GM19468 (cell line): ENCODE measurements at regions not wholly inside any gene's neighbourhood (a gene's known extent, or its start where the extent isn't known, plus 50 kb on each side); places are given as distances from the start of the nearest gene placed in this dataset.

Experiments used
- ATAC-seq: cut with Tn5 transposase; IDR thresholded peaks from one replicate; pipeline ENCODE4 v1.9.1; 2021; ENCODE audit warnings: mild to moderate bottlenecking, moderate library complexity, moderate number of reproducible peaks; ENCODE audit not compliant: unreplicated experiment; ENCODE audit errors: extremely low read depth

DNA sequence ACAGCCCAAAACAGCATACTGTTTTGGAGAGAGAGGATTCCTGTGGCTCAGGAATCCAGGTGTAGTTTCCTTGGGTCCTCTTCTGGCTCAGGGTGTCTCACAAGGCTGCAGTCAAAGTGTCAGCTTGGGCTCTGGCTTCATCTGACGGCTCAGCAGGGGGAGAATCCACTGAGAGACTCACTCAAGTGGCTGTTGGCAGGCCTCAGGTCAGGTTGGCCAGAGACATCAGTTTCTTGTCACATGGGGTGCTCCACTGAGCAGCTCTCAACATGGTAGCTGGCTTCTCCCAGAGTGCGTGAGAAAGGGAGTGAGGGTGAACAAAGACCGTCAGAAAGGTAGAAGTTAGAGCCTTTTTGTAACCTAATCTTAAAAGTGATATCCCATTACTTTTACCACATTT, 168.4 kb downstream of the SOCS6 start:
- ATAC-seq: no peak

DNA sequence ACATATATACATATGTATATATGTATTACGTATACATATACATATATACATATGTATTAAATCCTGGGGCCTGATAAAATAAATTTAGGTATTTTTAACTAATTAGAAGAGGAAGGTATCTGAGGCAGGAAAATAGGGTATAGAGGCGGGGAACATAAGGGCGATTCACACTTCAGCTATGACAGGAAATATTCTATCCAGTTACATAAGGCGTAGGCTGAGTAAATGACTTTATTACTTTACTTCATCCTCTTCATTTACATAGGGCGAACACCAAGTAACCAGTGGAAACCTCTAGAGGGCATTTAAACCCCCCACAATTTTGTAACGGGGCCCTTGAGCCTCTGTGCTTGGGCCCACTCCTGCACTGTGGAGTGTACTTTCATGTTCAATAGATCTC, 167.5 kb downstream of the SOCS6 start:
- ATAC-seq: no peak

DNA sequence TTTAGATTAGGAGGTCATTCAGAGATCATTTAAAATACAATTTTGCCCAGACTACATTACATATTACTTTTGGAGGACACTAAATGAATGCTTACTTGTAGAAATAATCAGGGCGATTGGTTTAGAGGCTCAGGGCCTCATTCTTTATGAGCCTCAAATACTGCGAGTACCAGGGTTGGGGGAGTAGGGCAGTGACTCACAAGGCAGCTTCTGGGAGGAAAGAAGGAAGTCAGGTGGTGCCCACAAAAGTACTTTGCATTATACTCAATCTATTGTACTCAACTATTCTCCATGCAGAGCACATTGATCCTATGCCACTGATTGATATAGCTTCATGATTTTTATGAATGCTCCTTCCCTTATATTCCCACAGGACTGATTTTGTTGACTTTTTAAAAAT, 166.9 kb downstream of the SOCS6 start:
- no peak for ATAC-seq

DNA sequence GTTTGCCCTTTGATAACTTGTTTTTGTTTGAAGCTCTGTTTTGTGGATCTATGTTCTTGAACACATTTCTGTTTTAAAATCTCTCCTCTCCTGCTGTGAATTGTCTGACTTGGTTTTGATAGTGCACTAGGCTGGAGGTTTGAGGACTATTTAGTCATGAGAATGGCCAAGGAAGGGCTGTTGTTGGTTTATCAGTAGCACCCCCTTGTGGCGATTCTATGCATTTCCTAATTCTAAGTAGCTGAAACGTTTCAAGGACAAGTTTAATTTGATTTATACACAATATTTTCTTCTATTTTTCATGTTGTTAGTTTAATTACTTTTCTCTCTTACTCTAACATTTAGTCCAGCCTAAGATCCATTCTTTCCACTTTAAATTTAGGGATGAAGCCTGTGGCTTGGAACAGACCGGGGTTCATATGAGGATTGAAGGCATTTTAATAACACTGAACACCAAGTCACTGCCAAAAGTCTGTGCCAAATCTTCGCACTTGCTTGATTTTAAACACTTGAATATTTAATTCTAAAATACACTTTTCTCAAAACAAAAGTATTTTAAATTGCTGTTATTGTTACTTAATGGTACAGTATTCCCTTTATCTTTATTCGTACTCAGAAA, 166.0 kb downstream of the SOCS6 start:
- ATAC-seq: peak; percentile 34

DNA sequence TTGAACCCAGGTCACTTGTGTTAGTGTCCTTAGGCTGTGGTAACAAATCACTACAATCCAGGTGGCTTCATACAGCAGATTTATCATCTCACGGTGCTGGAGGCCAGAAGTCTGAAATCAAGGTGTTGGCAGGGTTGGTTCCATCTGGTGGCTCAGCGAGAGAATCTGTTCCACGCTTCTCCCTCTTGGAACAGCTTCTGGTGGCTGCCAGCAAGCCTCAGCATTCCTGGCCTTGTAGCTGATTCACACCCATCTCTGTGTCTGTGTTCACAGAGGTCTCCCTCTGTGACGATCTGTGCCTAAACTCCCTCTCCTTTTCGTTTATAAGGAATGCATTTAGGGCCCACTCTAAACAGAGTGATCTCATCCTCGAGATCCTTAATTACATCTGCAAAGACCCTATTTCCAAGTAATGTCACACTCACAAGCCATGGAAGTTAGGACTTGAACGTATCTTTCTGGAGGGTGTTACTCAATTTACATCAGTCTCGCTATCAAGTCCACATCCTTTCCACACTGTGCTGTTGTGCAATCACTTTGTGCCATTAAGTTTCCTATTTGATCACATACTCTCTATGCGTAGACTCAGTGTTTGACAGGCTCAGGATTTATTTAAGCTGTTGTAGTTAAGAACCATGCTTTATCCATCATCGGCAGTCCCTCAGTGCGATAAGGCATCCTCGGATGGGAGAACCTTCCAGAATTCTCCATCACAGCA, 164.4 kb downstream of the SOCS6 start:
- no peak for ATAC-seq

DNA sequence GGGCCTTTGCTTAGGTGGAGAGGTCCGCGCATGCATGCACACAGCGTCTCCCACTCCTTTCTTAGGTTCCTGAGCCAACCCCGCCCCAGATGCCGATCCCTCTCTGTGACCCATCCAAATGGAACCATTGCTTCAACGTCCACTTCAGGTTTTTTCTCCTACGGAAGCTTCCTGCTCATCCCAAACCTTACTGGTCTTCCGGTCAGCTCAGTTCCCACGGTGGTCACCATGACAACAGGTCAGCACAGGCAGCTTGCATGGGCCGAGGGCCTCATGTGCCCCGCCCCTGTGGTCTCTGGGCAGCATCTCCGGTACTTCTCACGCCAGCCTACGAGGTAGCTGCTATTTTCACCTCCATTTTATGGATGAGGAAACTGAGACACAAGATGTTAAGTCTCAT, 163.7 kb downstream of the SOCS6 start:
- ATAC-seq: no peak

DNA sequence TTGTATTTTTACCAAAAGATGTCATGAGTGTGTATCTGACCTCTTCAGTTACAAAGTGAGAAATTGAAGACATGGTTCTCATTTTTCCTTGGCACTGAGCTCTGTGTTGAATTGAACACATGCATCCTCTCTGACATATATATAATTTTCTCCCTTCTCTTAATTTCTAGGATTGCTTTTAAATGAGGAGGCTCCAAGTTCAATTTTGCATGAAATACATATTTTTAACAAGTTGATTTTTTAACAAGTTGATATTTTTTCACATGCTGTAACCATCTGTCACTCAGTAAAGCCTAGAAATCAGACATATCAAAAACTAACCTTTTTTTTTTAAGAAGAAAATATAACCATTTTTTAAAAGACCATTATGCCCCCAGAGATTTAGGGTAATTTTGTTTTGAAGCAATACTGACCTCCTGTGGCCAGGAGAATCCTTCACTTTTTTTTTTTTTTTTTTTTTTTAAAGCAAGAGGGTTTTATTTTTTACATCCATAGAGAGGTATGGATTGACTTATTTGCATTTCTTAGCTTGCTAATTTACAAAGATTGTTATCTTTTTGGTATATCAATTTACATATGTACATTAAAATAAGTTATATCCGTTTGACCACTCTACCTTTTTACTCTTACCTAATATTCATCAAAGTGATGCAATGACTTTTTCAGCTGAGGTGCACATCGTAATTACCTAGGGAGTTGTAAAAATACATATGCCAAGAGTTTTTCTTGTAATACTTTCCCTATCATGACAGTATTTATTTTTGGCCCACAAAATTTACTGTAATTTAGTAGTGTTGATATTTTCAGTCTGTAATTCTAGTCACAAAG, 161.8 kb downstream of the SOCS6 start:
- no peak for ATAC-seq

DNA sequence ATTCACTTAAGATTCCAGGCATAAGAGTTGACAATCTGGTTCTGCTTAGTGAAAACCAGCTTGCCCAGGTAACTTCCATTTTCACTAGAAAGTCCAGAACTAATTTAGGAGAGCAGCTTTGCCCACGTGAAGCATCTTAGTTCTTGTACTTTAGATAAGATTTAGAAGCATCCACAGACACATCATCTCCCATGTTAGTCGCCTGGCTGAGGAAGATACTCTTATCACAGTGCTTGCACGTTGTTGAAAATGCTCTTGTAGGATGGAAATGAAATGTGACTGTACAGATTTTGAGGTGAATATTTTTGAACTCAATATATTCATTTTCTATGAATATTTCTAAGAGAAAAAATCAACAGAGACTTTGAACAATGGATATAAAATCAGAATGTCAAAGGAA, 159.7 kb downstream of the SOCS6 start:
- no peak for ATAC-seq

DNA sequence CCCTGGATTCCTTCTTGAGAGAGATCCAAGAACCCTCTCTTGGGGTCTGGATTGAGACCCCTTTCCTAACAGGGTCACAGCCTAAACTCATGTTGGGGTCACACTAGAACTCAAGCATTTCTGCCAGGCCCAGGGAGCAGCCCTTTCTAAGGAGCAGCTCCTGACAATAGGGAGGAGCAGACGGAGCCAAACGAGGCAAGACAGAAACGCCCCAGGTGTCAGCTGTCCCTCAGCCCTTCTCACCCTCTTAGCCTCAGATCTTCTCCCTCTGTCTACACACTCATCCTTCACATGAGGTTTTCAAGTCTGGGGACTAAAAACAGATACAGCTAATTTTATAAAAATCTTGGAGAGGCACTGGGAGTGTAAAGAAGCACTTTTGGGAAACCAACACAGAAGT, 157.2 kb downstream of the SOCS6 start:
- no peak for ATAC-seq

DNA sequence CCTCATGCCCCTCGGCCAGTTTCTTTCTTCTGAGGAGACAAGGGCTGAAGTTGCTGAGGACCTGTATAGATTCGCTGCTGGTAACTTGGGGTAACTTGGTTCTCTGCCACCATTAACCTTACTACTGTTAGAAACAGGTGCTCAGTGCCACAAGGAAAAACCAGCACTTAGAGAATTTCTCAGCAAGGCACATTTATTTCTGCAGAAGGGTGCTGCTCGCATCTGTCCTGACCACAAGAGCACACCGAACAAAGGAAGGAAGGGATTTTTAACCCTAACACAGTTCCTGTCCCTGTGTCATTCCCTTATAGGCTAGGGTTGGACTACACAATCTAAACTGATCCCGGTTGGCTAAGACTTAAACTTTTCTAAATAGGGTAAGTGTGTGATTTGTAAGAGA, 154.1 kb downstream of the SOCS6 start:
- ATAC-seq: no peak

DNA sequence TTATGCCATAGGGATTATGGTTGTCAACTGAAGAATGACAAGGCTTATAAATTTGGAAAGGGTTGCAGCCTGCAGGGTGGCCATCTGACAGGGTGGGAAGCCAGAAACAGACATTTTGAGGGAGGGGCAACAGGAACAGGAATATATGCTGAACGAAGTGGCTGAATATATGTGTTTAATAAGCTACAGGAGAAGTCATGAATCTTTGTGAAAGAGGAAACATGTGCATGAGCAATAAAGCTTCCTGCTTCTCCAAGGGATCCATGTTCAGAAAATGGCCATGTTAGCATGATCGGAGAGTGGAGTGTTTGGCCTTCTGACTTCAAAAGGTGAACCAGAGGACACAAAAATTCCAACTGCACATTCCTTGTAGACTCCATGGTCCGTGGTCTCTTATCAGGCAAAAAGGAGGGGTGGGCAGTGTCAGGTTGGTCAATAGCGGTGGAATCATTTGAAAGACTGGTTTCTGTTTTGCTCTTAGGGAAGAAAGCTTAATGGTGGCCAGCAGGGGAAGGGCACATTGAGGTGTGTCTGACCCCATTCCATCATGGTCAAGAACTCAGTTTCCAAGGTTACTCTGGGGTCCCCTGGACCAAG, 144.1 kb downstream of the SOCS6 start:
- no peak for ATAC-seq

DNA sequence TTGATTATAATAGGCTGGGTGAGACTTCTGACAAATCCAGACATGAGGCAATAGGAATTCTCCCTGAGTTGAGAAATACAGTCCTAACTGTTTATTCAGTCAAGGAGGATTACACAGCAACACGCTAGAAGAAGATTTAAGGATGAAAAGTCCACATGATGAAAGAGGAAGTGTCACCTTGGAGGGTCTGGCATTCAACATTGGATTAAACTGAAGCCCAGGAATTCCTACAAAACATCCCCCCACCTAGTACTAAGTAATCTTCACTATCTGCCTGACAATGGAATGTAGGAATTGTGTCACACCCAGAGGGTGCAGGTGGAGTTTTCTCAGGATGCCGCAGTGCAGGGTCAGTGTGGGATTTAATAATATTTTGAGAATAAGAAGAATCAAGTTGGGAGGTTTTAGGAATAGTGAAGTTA, 142.4 kb downstream of the SOCS6 start:
- ATAC-seq: no peak

DNA sequence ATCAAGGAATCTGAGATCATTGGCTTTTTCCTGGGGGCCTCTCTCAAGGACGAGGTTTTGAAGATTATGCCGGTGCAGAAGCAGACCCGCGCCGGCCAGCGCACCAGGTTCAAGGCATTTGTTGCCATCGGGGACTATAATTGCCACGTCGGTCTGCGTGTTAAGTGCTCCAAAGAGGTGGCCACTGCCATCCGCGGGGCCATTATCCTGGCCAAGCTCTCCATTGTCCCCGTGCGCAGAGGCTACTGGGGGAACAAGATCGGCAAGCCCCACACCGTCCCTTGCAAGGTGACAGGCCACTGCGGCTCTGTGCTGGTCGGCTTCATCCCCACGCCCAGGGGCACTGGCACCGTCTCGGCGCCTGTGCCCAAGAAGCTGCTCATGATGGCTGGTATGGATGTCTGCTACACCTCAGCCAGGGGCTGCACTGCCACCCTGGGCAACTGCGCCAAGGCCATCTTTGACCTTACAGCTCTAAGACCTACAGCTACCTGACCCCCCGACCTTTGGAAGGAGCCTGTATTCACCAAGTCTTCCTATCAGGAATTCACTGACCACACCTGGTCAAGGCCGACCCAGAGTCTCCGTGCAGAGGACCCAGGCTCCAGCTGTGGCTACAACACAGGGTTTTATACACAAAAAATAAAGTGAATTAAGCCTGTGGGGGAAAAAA, 141.8 kb downstream of the SOCS6 start:
- no peak for ATAC-seq

DNA sequence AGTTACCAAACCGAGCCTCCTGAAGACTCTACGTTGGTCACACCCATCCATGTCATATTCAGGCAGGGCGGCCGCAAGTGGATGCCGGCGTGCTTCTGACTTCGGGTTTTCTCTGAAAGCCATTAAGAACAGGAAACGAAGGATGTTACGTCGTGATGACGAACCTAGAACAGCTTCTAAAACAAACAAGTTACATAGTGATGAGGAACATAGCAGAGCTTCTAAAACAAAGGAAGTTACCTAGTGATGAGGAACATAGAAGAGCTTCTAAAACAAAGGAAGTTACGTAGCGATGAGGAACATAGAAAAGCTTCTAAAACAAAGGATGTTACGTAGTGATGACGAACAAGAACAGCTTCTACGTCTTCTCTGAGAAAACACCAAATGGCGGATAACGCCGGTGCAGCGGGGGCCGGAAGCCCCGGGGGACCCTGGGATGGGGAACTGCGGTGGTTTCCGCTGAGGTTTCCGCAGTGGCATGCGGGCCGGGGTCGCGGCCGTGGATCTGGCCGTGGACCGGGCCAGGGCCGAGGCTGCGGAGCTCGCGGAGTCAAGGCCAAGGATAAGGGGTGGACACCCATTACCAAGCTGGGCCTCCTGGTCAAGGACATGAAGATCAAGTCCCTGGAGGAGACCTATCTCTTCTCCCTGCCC, 141.1 kb downstream of the SOCS6 start:
- ATAC-seq: no peak

DNA sequence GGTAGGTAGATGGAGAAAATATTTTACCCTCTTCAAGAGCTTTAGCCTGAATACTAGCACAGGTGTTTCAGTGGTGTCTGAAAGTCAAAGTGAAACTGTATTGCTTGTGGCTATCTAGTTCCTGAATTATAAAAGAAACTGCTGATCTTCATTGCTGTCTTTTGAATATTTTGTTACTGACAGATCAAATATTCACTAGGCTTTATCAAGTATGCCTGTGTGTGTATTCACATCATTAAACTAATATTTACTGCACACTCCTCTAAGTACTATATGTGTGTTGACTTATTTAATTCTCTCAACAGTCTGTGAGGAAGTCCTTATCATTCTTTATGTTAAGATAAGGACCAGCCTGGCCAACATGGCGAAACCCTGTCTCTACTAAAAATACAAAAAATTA, 139.6 kb downstream of the SOCS6 start:
- peak; percentile 100 for ATAC-seq

DNA sequence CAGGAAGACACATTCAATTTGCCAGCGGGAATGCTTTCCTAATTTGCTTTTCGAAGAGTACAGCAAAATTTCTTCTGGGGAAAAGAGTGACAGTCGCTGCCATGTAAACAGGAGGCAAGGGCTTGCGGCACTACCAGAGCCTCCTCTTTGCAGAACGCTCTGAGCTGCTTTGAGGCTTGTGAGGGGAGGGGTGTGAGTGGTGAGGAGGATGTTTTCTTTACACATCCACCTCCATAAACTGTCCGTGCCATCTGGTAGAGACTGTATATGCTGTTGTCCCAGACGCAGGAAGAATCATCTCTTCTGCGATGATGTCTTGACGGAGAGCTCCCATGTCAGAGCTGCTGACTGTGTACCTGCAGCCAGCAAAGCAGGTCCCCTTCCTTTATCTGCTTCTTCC, 138.0 kb downstream of the SOCS6 start:
- ATAC-seq: no peak

DNA sequence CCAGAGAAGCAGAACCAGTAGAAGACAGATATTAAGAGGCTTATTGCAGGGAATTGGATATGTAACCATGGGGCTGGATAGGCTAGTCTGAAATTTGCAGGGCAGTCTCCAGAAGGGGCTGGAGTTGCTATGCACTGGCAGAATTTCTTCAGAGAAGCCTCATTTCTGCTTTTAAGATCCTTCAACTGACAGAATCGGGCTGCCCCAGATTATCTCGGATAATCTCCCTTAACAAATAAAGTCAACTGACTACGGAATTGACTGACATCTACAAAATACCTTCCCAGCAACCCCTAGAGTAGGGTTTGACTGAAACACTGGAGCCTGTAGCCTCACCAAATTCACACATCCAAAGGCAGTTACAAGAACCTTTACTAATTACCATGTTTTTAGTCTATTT, 136.4 kb downstream of the SOCS6 start:
- no peak for ATAC-seq

DNA sequence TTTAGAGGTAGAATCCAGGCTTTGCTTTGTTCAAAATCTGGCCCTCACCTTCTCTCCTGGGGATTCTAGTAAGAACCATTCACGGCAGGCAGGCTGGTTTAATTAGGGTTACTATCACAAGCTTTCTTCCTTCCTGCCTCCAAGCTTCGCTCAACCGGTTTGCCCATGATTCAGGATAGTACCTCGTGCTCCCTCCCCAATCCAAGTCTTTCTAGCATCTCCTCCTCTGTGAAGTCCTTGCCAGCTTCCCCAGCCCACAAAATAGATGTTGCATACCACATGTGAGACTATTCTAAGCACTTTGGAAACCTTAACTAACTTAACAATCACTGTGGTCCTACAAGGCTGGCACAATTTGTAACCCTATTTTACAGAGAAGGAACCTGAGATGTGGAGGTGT, 135.1 kb downstream of the SOCS6 start:
- ATAC-seq: no peak

DNA sequence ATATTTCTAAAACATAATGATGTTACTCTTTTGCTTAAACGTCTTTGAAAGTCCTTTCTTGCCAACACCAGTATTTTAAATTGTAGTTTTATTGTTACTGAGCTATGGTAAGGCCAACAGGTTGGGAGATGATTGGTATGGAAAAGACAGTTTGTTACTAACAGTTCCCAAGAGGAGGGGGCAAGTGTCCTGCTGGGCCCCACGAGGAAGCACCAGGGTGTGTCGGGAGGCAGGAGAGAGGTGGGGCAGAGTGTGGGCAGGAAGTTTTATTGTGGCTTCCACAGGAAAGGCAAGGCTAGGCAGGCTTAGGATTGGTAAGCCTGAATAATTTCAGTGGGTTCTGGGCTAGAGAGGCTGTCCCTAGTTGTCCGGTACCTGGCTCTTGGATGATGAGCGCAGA, 134.3 kb downstream of the SOCS6 start:
- ATAC-seq: no peak

DNA sequence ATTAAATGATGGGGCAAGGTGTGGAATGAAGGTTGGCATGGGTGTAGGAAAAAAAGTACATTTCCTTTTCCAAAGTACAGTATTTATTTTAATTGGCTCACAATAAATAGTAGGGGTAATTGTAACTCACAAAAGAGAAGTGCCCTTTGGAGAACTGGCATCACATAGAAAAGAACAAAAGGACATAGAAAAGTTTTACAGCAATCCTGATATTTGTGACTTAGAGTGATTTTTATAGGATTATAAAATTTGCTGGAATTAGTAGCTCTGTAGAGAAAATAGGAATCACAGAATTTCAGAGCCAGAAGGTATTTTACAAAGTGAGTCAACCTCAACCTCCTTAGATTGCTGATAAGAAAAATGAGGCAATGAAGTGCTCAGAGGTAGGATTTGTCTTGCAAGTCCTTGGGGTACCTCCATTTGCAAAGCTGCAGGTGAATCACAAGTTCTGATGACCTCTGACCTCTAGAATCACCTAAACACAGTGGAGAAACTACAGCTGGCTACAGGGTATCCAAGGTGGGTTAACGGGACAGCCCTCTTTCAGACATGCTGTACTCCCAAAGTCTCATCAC, 133.6 kb downstream of the SOCS6 start:
- ATAC-seq: no peak
